GM12878 (cell line): ENCODE measurements at regions not wholly inside any gene's neighbourhood (a gene's known extent, or its start where the extent isn't known, plus 50 kb on each side); places are given as distances from the start of the nearest gene placed in this dataset.

Experiments
- ATAC-seq: fragments of 200-7000 bp; cut with Tn5 transposase; 3 replicates; pipeline ENCODE4 v1.9.1; 2020; ENCODE audit warnings: mild to moderate bottlenecking, moderate library complexity
- BruUV-seq: library from RNA; stranded (reverse); fragments of 400-500 nt; replicated peaks from 2 replicates; lab custom pipeline; 2021; lab: Mats Ljungman, UMichigan
- CTCF ChIA-PET: fragments of 300-600 bp; sonication (Branson Sonifier 250); formaldehyde crosslinking; extraction: SDS; loops from one replicate; lab custom pipeline; 2021; ENCODE audit warnings: inconsistent platforms; lab: Yijun Ruan, JAX
- POLR2A ChIA-PET: fragments of 350-600 bp; formaldehyde crosslinking; extraction: SDS; loops from one replicate; lab custom pipeline; 2021; ENCODE audit warnings: inconsistent platforms; lab: Charles Lee
- RAD21 ChIA-PET: fragments of 300-600 bp; sonication (Branson Sonifier 250); formaldehyde crosslinking; loops from one replicate; lab custom pipeline; 2023; ENCODE audit warnings: antibody characterized with exemption; ENCODE audit not compliant: unreplicated experiment; lab: Charles Lee
- SMC1A ChIA-PET: fragments of 300-600 bp; sonication (Branson Sonifier 250); formaldehyde crosslinking; loops from one replicate; lab custom pipeline; 2023; ENCODE audit not compliant: unreplicated experiment, uncharacterized antibody; lab: Charles Lee
- DNase-seq: peaks from one replicate; pipeline ENCODE4 v3.0.0-alpha.2; 2011; ENCODE audit warnings: low read depth, low spot score
- FAIRE-seq: peaks from 3 replicates; lab custom pipeline; 2011; peaks lifted over from hg19 to GRCh38; lab: Jason Lieb, UNC
- H2AFZ ChIP-seq: 2 replicates; pipeline ENCODE4 v1.6.0; 2011; ENCODE audit warnings: low read depth, low read length, control low read depth; ENCODE audit not compliant: control insufficient read depth
- H3K27ac ChIP-seq: 2 replicates; pipeline ENCODE4 v1.5.1; 2011; ENCODE audit warnings: control low read depth; ENCODE audit not compliant: control insufficient read depth, insufficient read depth
- H3K27me3 ChIP-seq, 2 experiments: replicated peaks in 1 of 2; 2 replicates each; pipeline versions ENCODE4 v1.6.0 to v1.6.1; 2011; ENCODE audit warnings: low read length in 1 of 2; ENCODE audit not compliant: control insufficient read depth in 2 of 2, insufficient read depth in 2 of 2
- H3K36me3 ChIP-seq, 2 experiments: 2 replicates each; pipeline ENCODE4 v1.5.1; 2011; ENCODE audit warnings: low read length in 1 of 2; ENCODE audit not compliant: control insufficient read depth in 2 of 2, insufficient read depth in 2 of 2
- H3K4me1 ChIP-seq: 2 replicates; pipeline ENCODE4 v1.6.1; 2011; ENCODE audit warnings: mild to moderate bottlenecking, low read length, moderate library complexity, mixed read lengths; ENCODE audit not compliant: control insufficient read depth, insufficient read depth
- H3K4me2 ChIP-seq: 2 replicates; pipeline ENCODE4 v1.6.0; 2011; ENCODE audit warnings: control low read depth; ENCODE audit not compliant: control insufficient read depth, insufficient read depth
- H3K4me3 ChIP-seq: fragments of 200-600 bp; sonication (generic); 2 replicates; pipeline ENCODE4 v1.5.1; 2016
- H3K79me2 ChIP-seq: 2 replicates; pipeline ENCODE4 v1.6.0; 2011; ENCODE audit warnings: low read length; ENCODE audit not compliant: control insufficient read depth, insufficient read depth
- H3K9ac ChIP-seq: 2 replicates; pipeline ENCODE4 v1.8.0; 2011; ENCODE audit warnings: low read length, control low read depth, mixed read lengths; ENCODE audit not compliant: control insufficient read depth, insufficient read depth
- H3K9me3 ChIP-seq: replicated peaks from 3 replicates; pipeline ENCODE4 v1.5.1; 2011; ENCODE audit warnings: mild to moderate bottlenecking, low read length; ENCODE audit not compliant: control insufficient read depth, insufficient read depth
- H4K20me1 ChIP-seq: 2 replicates; pipeline ENCODE4 v1.6.0; 2011; ENCODE audit not compliant: control insufficient read depth, insufficient read depth
- ASH2L ChIP-seq: fragments of 300-600, 200-600 bp; sonication (generic); IDR thresholded peaks from 2 replicates; pipeline ENCODE4 v1.6.1; 2017; ENCODE audit warnings: low read depth, mild to moderate bottlenecking, borderline replicate concordance
- EGR1 ChIP-seq, 2 experiments: IDR thresholded peaks; 1 replicate in 1 of 2; 2 replicates in 1 of 2; pipeline ENCODE4 v1.6.1; 2011 to 2012; ENCODE audit warnings: low read depth in 2 of 2, low read length in 2 of 2, borderline replicate concordance in 1 of 2, mild to moderate bottlenecking in 1 of 2, moderate library complexity in 1 of 2
- HDGF ChIP-seq: fragments of 450-650 bp; IDR thresholded peaks from 2 replicates; pipeline ENCODE4 v1.6.1; 2016; ENCODE audit warnings: antibody characterized with exemption
- NFIC ChIP-seq: IDR thresholded peaks from 2 replicates; pipeline ENCODE4 v1.6.1; 2012; ENCODE audit warnings: low read depth, mild to moderate bottlenecking, inconsistent platforms, low read length, moderate library complexity
- POLR2AphosphoS2 ChIP-seq: IDR thresholded peaks from 2 replicates; pipeline ENCODE4 v1.6.1; 2011; ENCODE audit warnings: low read depth, mild to moderate bottlenecking, low read length, improper control_type of control experiment, moderate library complexity
- SIN3A ChIP-seq: IDR thresholded peaks from 2 replicates; pipeline ENCODE4 v1.6.1; 2012; ENCODE audit warnings: low read depth, low read length, improper control_type of control experiment
- SPI1 ChIP-seq: IDR thresholded peaks from 2 replicates; pipeline ENCODE4 v1.6.1; 2011; ENCODE audit warnings: low read depth, mild to moderate bottlenecking, low read length, moderate library complexity, borderline replicate concordance; ENCODE audit not compliant: insufficient read depth
- STAT1 ChIP-seq: fragments of 450-650 bp; conservative IDR thresholded peaks from 2 replicates; pipeline ENCODE4 v1.6.1; 2014; ENCODE audit warnings: antibody characterized with exemption, mild to moderate bottlenecking
- TCF7 ChIP-seq: IDR thresholded peaks from 2 replicates; pipeline ENCODE4 v1.6.1; 2014; ENCODE audit warnings: antibody characterized with exemption, borderline replicate concordance
- YBX1 ChIP-seq: fragments of 450-650 bp; IDR thresholded peaks from 2 replicates; pipeline ENCODE4 v1.6.1; 2016; ENCODE audit warnings: antibody characterized with exemption
- ZNF24 ChIP-seq: fragments of 450-650 bp; IDR thresholded peaks from 2 replicates; pipeline ENCODE4 v1.6.1; 2017; ENCODE audit warnings: antibody characterized with exemption, mild to moderate bottlenecking
- WGBS: methylation state at CpG from one replicate; pipeline ENCODE4 v1.1.6; 2016; ENCODE audit warnings: low lambda C conversion rate; ENCODE audit not compliant: insufficient replicate concordance, insufficient coverage; ENCODE audit errors: missing lambda C conversion rate; 5-methylcytosine and 5-hydroxymethylcytosine counted together
- in situ Hi-C: fragments of 300-500 bp; cut with MboI; formaldehyde crosslinking; loops from 9 replicates; pipeline ENCODE4 v1.14.3; 2018; ENCODE audit warnings: mixed read lengths
- intact Hi-C: fragments of 100-400 bp; cut with micrococcal nuclease; formaldehyde crosslinking; loops from one replicate; pipeline ENCODE4 v1.14.2; 2022; ENCODE audit not compliant: unreplicated experiment
- TF ChIP-seq, protein P1 (sequence below): fragments of 450-650 bp; formaldehyde crosslinking; IDR thresholded peaks from 2 replicates; pipeline ENCODE4 v1.4.0; 2020; ENCODE audit warnings: mild to moderate bottlenecking, moderate library complexity
- TF ChIP-seq, protein P2 (sequence below): IDR thresholded peaks from 2 replicates; pipeline ENCODE4 v1.6.1; 2011; ENCODE audit warnings: low read depth, mild to moderate bottlenecking, low read length, moderate library complexity, borderline replicate concordance; ENCODE audit errors: extremely low read depth

DNA sequence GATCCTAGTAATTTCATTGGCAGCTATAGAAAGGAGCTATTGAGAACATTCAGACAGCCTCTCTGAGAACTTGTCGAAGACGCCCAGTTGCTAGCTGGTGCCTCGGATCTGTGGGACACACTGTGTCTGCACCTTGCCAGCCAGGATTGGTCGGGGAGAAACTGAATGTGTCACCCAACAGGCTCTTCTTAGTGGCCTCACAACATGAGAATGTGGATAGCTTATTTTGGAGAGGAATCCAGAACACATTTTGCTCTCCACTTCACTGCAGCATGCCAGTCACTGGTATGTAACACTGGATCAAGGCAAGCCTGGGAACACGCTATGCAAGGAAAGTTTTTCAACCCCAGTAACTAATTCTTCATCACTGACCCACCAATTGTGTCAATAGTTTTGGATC is 89.5 kb upstream of the TRPC3 start:
- Histone ChIP-seq H3K4me2 (no peak overlapping the region), H3K36me3 (no peaks in the 10 kb centered on the region), H3K4me1 (no peaks in the 10 kb centered on the region), H3K4me3 (no peak overlapping the region), H3K9ac (no peak overlapping the region), H3K79me2 (no peaks in the 10 kb centered on the region), H4K20me1 (no peaks in the 10 kb centered on the region), H3K27ac (no peak overlapping the region), H3K27me3 (no peaks in the 10 kb centered on the region), H3K9me3 (no peaks in the 10 kb centered on the region), H2AFZ (no peak overlapping the region)
- no peak for ATAC-seq
- ChIA-PET CTCF (interaction anchor here (0.8 kb wide), 1 partner anchor 23 kb away, joined by 3 read pairs; no protein-coding TSS in a partner anchor), RAD21 (no interaction called here), SMC1A (no interaction called here), POLR2A (no interaction called here)
- FAIRE-seq: no peak
- 30% methylated on average over 5 of the region's 5 CpGs for WGBS
- no peak for TF ChIP-seq YBX1
- no peak for TF ChIP-seq ASH2L
- TF ChIP-seq TCF7: no peak
- no peak for TF ChIP-seq SIN3A
- TF ChIP-seq POLR2AphosphoS2: no peak
- no peak for TF ChIP-seq HDGF
- TF ChIP-seq SPI1: no peak
- TF ChIP-seq NFIC: no peak
- no peak for TF ChIP-seq EGR1 (IDR thresholded peaks at IDR 0.05; ENCODE audit: borderline replicate concordance in 1 of 2, low read depth in 2 of 2, low read length in 2 of 2)
- TF ChIP-seq ZNF24: no peak
- TF ChIP-seq STAT1: no peak
- TF ChIP-seq, protein P1, sequence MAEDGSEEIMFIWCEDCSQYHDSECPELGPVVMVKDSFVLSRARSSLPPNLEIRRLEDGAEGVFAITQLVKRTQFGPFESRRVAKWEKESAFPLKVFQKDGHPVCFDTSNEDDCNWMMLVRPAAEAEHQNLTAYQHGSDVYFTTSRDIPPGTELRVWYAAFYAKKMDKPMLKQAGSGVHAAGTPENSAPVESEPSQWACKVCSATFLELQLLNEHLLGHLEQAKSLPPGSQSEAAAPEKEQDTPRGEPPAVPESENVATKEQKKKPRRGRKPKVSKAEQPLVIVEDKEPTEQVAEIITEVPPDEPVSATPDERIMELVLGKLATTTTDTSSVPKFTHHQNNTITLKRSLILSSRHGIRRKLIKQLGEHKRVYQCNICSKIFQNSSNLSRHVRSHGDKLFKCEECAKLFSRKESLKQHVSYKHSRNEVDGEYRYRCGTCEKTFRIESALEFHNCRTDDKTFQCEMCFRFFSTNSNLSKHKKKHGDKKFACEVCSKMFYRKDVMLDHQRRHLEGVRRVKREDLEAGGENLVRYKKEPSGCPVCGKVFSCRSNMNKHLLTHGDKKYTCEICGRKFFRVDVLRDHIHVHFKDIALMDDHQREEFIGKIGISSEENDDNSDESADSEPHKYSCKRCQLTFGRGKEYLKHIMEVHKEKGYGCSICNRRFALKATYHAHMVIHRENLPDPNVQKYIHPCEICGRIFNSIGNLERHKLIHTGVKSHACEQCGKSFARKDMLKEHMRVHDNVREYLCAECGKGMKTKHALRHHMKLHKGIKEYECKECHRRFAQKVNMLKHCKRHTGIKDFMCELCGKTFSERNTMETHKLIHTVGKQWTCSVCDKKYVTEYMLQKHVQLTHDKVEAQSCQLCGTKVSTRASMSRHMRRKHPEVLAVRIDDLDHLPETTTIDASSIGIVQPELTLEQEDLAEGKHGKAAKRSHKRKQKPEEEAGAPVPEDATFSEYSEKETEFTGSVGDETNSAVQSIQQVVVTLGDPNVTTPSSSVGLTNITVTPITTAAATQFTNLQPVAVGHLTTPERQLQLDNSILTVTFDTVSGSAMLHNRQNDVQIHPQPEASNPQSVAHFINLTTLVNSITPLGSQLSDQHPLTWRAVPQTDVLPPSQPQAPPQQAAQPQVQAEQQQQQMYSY (CRISPR knock-in tag): no peak
- TF ChIP-seq, protein P2, sequence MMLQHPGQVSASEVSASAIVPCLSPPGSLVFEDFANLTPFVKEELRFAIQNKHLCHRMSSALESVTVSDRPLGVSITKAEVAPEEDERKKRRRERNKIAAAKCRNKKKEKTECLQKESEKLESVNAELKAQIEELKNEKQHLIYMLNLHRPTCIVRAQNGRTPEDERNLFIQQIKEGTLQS: no peak
- in situ Hi-C loops: no loop called here
- intact Hi-C loops: no loop called here
- BruUV-seq: no TSS peak
- DNase-seq: no peak
